Panc1 (cell line): ENCODE measurements at regions not wholly inside any gene's neighbourhood (a gene's known extent, or its start where the extent isn't known, plus 50 kb on each side); places are given as distances from the start of the nearest gene placed in this dataset.

Experiments
- ATAC-seq: fragments of 200-7000 bp; cut with Tn5 transposase; 2 replicates; pipeline ENCODE4 v1.9.1; 2020; ENCODE audit warnings: mild to moderate bottlenecking, moderate library complexity
- BruUV-seq: library from RNA; stranded (reverse); fragments of 400-500 nt; replicated peaks from 2 replicates; lab custom pipeline; 2021; lab: Mats Ljungman, UMichigan
- CTCF ChIA-PET: fragments of 300-600 bp; sonication (Branson Sonifier 250); formaldehyde crosslinking; loops from one replicate; lab custom pipeline; 2022; ENCODE audit warnings: antibody characterized with exemption; lab: Charles Lee
- POLR2A ChIA-PET: fragments of 300-600 bp; sonication (Branson Sonifier 250); formaldehyde crosslinking; loops from one replicate; lab custom pipeline; 2022; ENCODE audit warnings: antibody characterized with exemption; lab: Charles Lee
- DNase-seq: peaks from one replicate; pipeline ENCODE4 v3.0.0-alpha.2; 2010; ENCODE audit warnings: low read depth, low spot score
- H3K27ac ChIP-seq: 2 replicates; pipeline ENCODE4 v1.5.1; 2011; ENCODE audit warnings: mild to moderate bottlenecking, low read length, inconsistent platforms
- H3K27me3 ChIP-seq: fragments of 200-500 bp; sonication (Bioruptor generic); 2 replicates; pipeline ENCODE4 v1.6.0; 2014; ENCODE audit warnings: low read length, inconsistent platforms; ENCODE audit not compliant: control insufficient read depth, insufficient read depth
- H3K36me3 ChIP-seq: fragments of 200-500 bp; sonication (Bioruptor generic); 2 replicates; pipeline ENCODE4 v1.5.1; 2014; ENCODE audit warnings: inconsistent platforms, mild to moderate bottlenecking, low read length, moderate library complexity; ENCODE audit not compliant: control insufficient read depth, insufficient read depth
- H3K4me1 ChIP-seq: 2 replicates; pipeline ENCODE4 v1.5.1; 2011; ENCODE audit warnings: inconsistent platforms, mild to moderate bottlenecking, low read length, moderate library complexity; ENCODE audit not compliant: control insufficient read depth, insufficient read depth
- H3K4me3 ChIP-seq, 2 experiments: 2 replicates each; pipeline ENCODE4 v1.5.1; 2011 to 2012; ENCODE audit warnings: low read depth in 2 of 2, low read length in 2 of 2, mild to moderate bottlenecking in 2 of 2, inconsistent platforms in 1 of 2, moderate library complexity in 1 of 2
- H3K9me3 ChIP-seq: fragments of 200-500 bp; sonication (Bioruptor generic); 2 replicates; pipeline ENCODE4 v1.5.1; 2014; ENCODE audit warnings: low read depth, mild to moderate bottlenecking, inconsistent platforms, low read length, moderate library complexity; ENCODE audit not compliant: control insufficient read depth, insufficient read depth
- CTCF ChIP-seq: fragments of 450-650 bp; IDR thresholded peaks from 2 replicates; pipeline ENCODE4 v1.5.1; 2017; ENCODE audit warnings: mild to moderate bottlenecking
- POLR2AphosphoS5 ChIP-seq: IDR thresholded peaks from 2 replicates; pipeline ENCODE4 v1.6.1; 2012; ENCODE audit warnings: mild to moderate bottlenecking, low read depth, low read length, moderate library complexity
- REST ChIP-seq, 2 experiments: IDR thresholded peaks; 2 replicates each; pipeline ENCODE4 v1.6.1; 2011 to 2012; ENCODE audit warnings: low read depth in 2 of 2, control low read depth in 1 of 2, low read length in 1 of 2, mild to moderate bottlenecking in 1 of 2, moderate library complexity in 1 of 2; ENCODE audit not compliant: insufficient read depth in 1 of 2
- SIN3A ChIP-seq: IDR thresholded peaks from 2 replicates; pipeline ENCODE4 v1.6.1; 2012; ENCODE audit warnings: low read depth, mild to moderate bottlenecking, low read length, moderate library complexity, borderline replicate concordance; ENCODE audit not compliant: insufficient read depth
- TCF7L2 ChIP-seq: IDR thresholded peaks from 2 replicates; pipeline ENCODE4 v1.6.1; 2011; ENCODE audit warnings: mild to moderate bottlenecking, low read depth, low read length, inconsistent platforms
- in situ Hi-C: cut with HindIII; loops from 2 replicates; pipeline ENCODE4 v1.10.0; 2016; ENCODE audit warnings: low sequenced_read_pairs, low pct_unique_long_range_greater_than_20kb
- intact Hi-C: fragments of 100-400 bp; cut with micrococcal nuclease; formaldehyde crosslinking; loops from one replicate; pipeline ENCODE4 v1.10.0; 2022; ENCODE audit not compliant: unreplicated experiment

- Histone ChIP-seq H3K4me1 (peaks cover 3% of the 10 kb centered on the region; the same call in 1 of the 2 replicates), H3K36me3 (no peaks in the 10 kb centered on the region), H3K9me3 (peaks cover 13% of the 10 kb centered on the region; the same call in 1 of the 2 replicates), H3K4me3 (no peak overlapping the region), H3K27me3 (no peaks in the 10 kb centered on the region), H3K27ac (no peak overlapping the region; the same call in 1 of the 2 replicates)
- POLR2A ChIA-PET = no interaction called here
- TF ChIP-seq TCF7L2 (no peak), CTCF (peak; percentile 84), SIN3A (no peak)
- no TSS peak for BruUV-seq
- ATAC-seq = peak; percentile 82; the same call in 1 of the 2 replicates
- intact Hi-C loops = loop anchor here (1.0 kb wide), 1 partner anchor 123 kb away; no protein-coding TSS in a partner anchor
- in situ Hi-C loops = no loop called here
- DNase-seq = peak; percentile 69
- CTCF ChIA-PET = interaction anchor here (0.7 to 1.1 kb wide), 2 partner anchors 58 to 78 kb away, joined by 3 to 4 read pairs; no protein-coding TSS in a partner anchor
Measured at GRCh38 chr6:141988954-141989705, 143.6 kb upstream of the GJE1 start.

- CTCF ChIA-PET = no interaction called here
Measured at GRCh38 chr6:141988327-141988726, 144.4 kb upstream of the GJE1 start.

More at GRCh38 chr6:141988327-141988726, 144.4 kb upstream of the GJE1 start:
- Histone ChIP-seq H3K27ac (no peak overlapping the region), H3K27me3 (no peaks in the 10 kb centered on the region), H3K9me3 (peaks cover 6% of the 10 kb centered on the region; the same call in 1 of the 2 replicates), H3K4me3 (no peak overlapping the region), H3K4me1 (peaks cover 3% of the 10 kb centered on the region; the same call in 1 of the 2 replicates), H3K36me3 (no peaks in the 10 kb centered on the region)
- TF ChIP-seq POLR2AphosphoS5 (no peak), SIN3A (no peak), CTCF (no peak), TCF7L2 (no peak), REST (IDR thresholded peaks at IDR 0.05; ENCODE audit: insufficient read depth in 1 of 2, low read depth in 2 of 2, low read length in 1 of 2) (no peak)
- no TSS peak for BruUV-seq
- POLR2A ChIA-PET = no interaction called here
- ATAC-seq = no peak
- in situ Hi-C loops = no loop called here
- intact Hi-C loops = no loop called here
- DNase-seq = no peak
